CD4-positive, alpha-beta T cell treated with Interleukin-17A for 4 hours (primary cell): ENCODE measurements at regions not wholly inside any gene's neighbourhood (a gene's known extent, or its start where the extent isn't known, plus 50 kb on each side); places are given as distances from the start of the nearest gene placed in this dataset.
A peak's percentile ranks its signal among the peaks of the same experiment; 100 is the strongest.

Experiments used
- DNase-seq: peaks from one replicate; pipeline ENCODE4 v3.0.0-alpha.2; 2020; ENCODE audit warnings: mixed read lengths

- no peak for DNase-seq
Observed at GRCh38 chr7:35437619-35438275, 183.8 kb upstream of the TBX20 start.

DNA sequence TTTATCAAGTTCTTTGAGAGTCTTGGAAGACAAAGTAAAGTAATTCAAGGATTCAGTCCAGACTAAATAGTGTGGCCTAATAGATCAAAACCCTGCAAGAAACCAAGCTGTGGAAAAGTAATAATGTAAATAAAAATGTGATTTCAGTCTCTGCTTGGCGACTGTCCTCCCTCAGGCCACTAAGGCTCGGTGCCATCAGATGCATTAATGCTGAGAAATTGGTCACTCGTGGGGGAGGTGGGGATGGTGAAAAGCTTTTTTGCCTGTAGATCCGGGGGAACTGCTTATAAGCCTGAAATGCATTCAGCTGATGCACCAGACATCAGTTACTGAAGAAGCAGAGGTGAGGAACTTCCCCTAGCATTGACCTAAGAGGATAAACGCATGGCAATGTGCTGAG is 182.6 kb upstream of the TBX20 start:
- DNase-seq: no peak

GRCh38 chr7:35430547-35431153 is 176.8 kb upstream of the TBX20 start:
- DNase-seq: no peak

DNA sequence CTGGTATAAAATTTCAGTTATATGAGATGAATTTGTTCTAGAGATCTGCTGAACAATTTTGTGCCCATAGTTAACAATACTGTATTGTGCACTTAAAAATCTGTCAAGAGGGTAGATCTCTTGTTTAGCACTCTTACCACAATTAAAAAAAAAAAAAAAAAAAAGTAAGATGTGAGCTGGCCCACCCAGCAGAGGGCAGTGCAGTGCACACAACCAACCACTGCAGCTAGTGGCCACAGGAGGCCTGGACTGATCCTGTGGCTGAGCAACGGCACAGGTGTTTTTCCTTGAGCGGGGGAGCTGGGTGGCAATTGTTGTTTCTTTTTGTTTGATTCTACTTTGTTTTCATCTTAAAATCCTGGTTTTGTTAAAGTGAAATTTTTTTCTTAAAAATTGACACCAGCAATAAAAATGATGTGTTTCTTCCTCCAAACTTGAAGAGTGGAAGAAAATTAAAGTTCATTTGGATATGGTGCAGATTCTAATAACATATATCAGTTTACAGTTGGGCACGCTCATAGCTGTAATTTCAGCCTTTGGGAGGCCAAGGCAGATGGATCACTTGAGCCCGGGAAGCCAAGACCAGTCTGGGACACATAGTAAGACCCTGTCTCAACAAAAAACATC is 171.1 kb upstream of the TBX20 start:
- peak; percentile 66 for DNase-seq

DNA sequence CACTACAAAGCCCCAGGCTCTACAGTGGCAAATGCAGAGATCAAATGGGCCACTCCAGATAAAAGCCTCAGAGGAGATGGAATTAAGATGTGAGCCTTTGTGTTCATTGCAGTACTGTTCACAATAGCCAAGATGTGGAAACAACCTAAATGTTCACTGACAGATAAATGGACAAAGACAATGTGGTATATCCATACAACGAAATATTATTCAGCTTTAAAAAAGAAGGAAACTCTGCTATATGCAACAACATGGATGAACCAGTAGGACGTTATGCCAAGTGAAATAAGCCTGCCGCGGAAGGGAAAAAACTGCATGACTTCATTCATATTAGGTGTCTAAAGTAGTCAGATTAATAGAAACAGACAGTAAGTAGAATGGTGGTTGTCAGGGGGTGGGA is 170.5 kb upstream of the TBX20 start:
- no peak for DNase-seq

- DNase-seq: no peak
Observed at GRCh38 chr7:35422715-35423114, 168.8 kb upstream of the TBX20 start.

DNA sequence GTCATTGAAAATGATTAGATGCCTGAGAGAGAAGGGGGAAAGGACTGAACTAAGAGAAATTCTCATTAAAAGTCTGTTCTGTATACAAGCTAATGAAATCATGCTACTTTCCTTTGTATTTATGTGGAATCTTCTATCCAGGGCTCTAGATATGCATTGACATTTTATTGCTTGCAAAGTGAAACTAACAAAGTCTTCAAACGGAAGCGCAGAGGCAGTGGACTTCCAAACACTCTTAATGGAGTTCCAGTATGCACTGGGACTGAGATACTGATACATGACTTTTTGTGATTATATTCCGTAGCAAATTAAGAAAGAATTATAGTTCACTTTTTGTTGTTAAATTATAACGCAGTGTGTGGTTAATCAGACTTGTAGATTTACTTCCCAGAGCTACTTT is 166.8 kb upstream of the TBX20 start:
- DNase-seq: no peak

DNA sequence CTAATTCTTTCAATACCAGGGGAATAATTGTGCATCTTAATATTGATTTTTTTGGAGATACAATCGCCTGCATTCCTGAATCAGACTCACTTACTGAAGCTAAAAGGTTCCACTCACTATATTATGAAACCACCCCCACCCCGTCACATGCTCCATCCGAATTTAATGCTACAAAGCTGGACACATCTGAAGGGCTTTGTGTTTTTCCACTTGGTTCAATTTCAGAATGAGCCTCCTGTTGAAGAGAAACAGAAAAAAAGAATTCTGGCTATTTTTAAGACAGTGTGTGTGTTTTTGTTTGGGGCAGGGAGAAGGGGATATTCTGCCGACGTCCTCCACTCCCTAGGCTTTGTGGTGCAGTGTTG is 165.5 kb upstream of the TBX20 start:
- no peak for DNase-seq

GRCh38 chr7:35418716-35419390 is 165.0 kb upstream of the TBX20 start:
- no peak for DNase-seq

DNA sequence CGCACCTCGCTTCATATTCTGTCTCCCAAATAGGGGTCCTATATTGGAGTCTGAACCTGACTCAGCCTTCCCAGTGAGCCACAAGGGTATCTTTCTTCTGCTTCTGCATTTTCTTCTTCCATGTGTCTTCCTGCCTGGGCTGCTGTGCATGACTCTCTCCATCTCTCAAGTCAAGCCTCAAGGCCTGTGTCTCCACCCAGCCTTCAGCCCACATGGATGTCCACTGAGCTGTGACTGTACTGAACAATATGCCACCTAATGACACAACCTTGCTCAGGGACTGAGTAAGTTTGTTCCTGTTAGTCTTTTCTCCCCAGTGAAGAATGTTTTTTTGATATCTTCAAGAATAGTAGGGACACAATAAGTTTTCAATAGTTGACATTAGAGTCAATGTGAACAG is 162.7 kb upstream of the TBX20 start:
- DNase-seq: no peak

DNA sequence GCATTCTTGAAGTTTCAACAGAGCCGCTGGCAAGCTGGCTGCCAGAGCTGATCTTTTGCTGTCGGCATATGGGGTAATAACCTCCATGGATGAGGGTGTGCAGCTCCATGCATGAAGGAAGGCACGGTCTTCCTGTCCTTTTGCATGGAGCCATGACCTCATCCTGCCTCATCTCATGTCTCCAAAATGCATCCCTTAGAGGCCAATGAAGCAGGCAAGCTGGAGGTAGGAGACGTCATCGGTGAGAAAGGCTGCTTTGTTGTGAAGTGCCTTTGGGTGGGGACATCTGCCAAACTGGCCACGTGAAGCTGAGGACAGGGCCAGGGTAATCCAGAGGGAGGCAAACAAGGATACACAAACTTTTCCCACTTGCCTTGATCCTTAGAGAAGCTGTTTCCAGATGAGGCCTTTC is 161.5 kb upstream of the TBX20 start:
- no peak for DNase-seq

- no peak for DNase-seq
Observed at GRCh38 chr7:35411331-35411730, 157.4 kb upstream of the TBX20 start.

DNA sequence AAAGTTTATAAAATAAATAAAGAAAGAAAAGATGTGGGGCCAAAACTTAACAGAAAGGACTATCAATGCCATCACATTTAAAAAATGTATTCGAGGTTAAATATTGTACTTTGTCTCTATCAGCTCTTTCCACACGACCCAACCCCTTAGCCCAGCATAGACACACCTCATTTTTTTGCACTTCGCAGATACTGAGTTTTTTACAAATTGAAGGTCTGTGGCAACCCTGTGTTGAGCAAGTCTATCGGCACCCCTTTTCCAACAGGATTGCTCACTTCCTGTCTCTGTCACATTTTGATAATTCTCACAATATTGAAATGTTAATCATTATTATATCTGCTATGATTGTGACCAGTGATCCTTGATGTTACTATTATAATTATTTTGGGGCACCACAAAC is 151.6 kb upstream of the TBX20 start:
- no peak for DNase-seq

DNA sequence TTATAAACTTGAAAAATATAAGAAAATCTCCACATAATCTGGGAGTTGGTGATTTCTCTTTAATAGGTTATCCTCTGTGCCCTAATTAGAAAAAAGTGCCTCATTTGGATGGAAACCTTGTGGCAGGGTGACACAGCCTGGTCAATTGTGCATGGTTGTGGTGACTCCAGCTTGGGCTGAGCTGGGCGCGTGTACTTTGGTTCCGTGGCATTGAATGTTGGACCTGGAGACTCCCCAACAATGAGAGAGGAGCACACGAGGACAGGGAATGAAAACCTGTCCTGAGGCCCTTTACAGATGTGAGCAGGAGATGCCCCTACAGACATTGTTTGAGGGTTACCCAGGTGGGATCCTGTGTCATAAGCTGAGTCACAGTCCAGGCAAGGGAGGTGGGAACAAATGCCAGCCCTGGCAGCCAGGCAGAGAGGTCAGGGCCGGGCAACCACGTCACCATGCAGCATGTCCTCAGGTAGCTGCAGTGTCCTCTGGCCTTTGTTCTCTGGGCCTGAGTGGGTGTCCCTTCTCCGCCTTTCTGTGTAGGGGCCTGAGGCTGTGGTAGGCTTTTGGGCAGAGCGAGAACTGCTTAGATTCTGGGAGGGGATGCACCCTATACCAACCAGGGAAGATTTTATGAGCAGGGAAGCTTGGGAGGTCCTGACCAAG is 147.4 kb upstream of the TBX20 start:
- no peak for DNase-seq

GRCh38 chr7:35399840-35400239 is 145.9 kb upstream of the TBX20 start:
- DNase-seq: no peak

- DNase-seq: no peak
Observed at GRCh38 chr7:35399216-35399615, 145.3 kb upstream of the TBX20 start.

GRCh38 chr7:35398518-35398917 is 144.6 kb upstream of the TBX20 start:
- DNase-seq: no peak

DNA sequence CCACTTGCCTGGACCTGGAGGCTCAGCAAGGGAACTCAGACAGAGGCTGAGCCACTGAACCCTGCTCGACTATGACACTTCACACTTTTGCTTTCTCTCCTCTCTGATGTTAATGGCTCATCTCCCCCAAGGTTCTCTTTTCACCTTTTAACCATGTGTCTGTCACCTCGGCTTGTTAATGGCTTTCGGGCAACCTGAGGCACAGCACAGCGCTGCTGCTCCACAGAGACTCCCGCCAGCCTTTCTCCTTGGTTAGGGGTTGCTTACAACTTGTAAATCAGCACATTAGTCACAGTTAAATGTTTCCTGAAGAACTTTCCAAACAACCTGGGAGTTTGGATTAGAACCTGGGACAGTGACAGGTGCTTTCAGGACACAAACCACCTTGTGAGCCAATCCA is 136.2 kb upstream of the TBX20 start:
- DNase-seq: no peak

- DNase-seq: no peak
Observed at GRCh38 chr7:35389636-35390035, 135.7 kb upstream of the TBX20 start.

- DNase-seq: no peak
Observed at GRCh38 chr7:35386816-35387706, 133.2 kb upstream of the TBX20 start.

DNA sequence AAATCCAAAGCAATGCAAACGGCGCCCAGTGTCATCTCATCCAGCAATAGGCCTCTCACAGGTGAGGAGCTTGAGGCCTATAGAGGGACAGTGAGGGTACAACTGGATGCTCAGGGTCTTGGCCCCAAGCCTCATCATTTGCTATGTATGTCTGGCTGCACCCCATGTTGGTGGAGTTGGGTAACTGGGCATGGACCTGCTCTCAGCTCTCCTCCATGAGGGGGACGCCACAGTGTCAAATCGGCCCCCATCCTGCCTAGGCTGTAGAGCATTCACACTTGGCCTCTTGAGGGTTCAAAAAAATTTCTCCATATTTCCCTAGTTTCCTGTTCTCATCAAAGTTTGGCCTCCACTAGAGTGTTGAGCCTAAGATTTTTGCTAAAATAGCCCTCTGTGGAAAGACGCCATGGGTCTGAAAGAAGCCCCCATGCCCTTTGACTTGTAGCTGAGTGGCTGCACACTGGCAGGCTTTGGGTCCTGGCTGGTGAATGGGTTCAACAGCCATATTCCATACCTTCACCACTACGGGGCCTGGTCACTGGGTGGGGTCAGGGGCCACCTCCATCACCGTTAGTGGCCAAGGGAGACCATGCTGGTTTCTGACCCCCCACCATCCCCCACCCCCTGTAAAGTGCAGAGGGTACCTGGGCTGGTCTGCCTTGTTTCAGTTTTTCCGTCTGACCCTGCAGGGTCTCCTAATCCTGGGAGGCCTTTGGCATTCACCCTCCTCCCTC is 132.3 kb upstream of the TBX20 start:
- DNase-seq: no peak
